VCaP (cell line): ENCODE measurements at regions not wholly inside any gene's neighbourhood (a gene's known extent, or its start where the extent isn't known, plus 50 kb on each side); places are given as distances from the start of the nearest gene placed in this dataset.
"Not testable (repeated sequence)": the region's sequence is repeated elsewhere in the genome, so short reads cannot be mapped to it uniquely, and the experiment has no call there.

Source experiments
- H3K27ac ChIP-seq: fragments of 450-650 bp; 2 replicates; pipeline ENCODE4 v1.5.1; 2017
- CTCF ChIP-seq: fragments of 450-650 bp; conservative IDR thresholded peaks from 2 replicates; pipeline ENCODE4 v1.5.1; 2017; ENCODE audit warnings: mild to moderate bottlenecking, moderate library complexity

GRCh38 chr4:3638080-3638795 is 106.0 kb upstream of the LRPAP1 start:
- TF ChIP-seq CTCF = no peak
- peak overlapping the region; percentile 38; the same call in 1 of the 2 replicates for H3K27ac ChIP-seq

GRCh38 chr4:3637326-3638016 is 105.2 kb upstream of the LRPAP1 start:
- H3K27ac ChIP-seq = peak overlapping the region; percentile 38
- no peak for TF ChIP-seq CTCF

- TF ChIP-seq CTCF = no peak
Measured at GRCh38 chr4:3636646-3637320, 104.6 kb upstream of the LRPAP1 start.

GRCh38 chr4:3636020-3636419 is 103.8 kb upstream of the LRPAP1 start:
- H3K27ac ChIP-seq = not testable (repeated sequence)

More at GRCh38 chr4:3636646-3637320, 104.6 kb upstream of the LRPAP1 start:
- peak overlapping the region; percentile 38 for H3K27ac ChIP-seq

- no peak for TF ChIP-seq CTCF
- peak overlapping the region; percentile 90 for H3K27ac ChIP-seq
Measured at GRCh38 chr4:3634894-3635820, 102.9 kb upstream of the LRPAP1 start.

- peak overlapping the region; percentile 90 for H3K27ac ChIP-seq
- TF ChIP-seq CTCF = no peak
Measured at GRCh38 chr4:3634281-3634857, 102.1 kb upstream of the LRPAP1 start.

GRCh38 chr4:3633277-3633676 is 101.1 kb upstream of the LRPAP1 start:
- not testable (repeated sequence) for H3K27ac ChIP-seq

GRCh38 chr4:3632794-3633193 is 100.6 kb upstream of the LRPAP1 start:
- H3K27ac ChIP-seq = not testable (repeated sequence)

- not testable (repeated sequence) for H3K27ac ChIP-seq
Measured at GRCh38 chr4:3631544-3632266, 99.5 kb upstream of the LRPAP1 start.
